ENCODE measurements at regions not wholly inside any gene's neighbourhood (a gene's known extent, or its start where the extent isn't known, plus 50 kb on each side); places are given as distances from the start of the nearest gene placed in this dataset.
A peak's percentile ranks its signal among the peaks of the same experiment; 100 is the strongest.

DNA sequence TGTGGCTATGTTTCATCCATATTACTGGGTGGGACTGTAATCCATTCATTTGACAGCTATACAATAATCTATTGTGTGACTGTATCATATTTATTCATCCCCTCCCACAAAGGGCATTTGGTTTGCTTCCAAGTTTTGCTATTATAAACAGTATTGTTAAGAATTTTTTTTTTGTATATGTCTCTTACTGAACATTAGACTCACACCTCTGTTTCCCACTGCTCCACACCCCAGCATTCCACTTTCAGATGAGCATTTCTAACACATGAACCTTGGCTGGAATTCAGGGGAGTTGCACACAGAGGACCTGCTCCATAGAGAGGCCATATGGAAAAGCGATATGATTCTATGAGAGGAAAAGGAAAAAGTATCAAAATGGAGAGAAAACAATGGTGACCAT lies 81.6 kb upstream of the DKK2 start:
- WGBS = 87% methylated on average over 1 of the region's 1 CpG
- Histone ChIP-seq H3K36me3 (no peaks in the 10 kb centered on the region), H3K4me3 (no peak overlapping the region), H3K27me3 (replicated peaks; ENCODE audit: insufficient read depth) (no peaks in the 10 kb centered on the region), H3K27ac (no peak overlapping the region), H3K4me1 (replicated peaks) (no peaks in the 10 kb centered on the region), H3K9me3 (no peaks in the 10 kb centered on the region)
- DNase-seq (ENCODE audit: low spot score) = no peak
- intact Hi-C loops (cut with DNase I) = no loop called here
- TF ChIP-seq POLR2AphosphoS5 (IDR thresholded peaks at IDR 0.05) (no peak), POLR2A (IDR thresholded peaks at IDR 0.05) (no peak), CTCF (IDR thresholded peaks at IDR 0.05) (no peak)

GRCh38 chr4:107115185-107115847 lies 79.2 kb upstream of the DKK2 start:
- no peaks in the 10 kb centered on the region for H3K36me3 ChIP-seq
- no peaks in the 10 kb centered on the region for H3K27me3 ChIP-seq (replicated peaks; ENCODE audit: insufficient read depth)
- H3K4me1 ChIP-seq (replicated peaks) = no peaks in the 10 kb centered on the region
- 65% methylated on average over 5 of the region's 5 CpGs for WGBS
- H3K4me3 ChIP-seq = no peak overlapping the region
- H3K27ac ChIP-seq = no peak overlapping the region
- intact Hi-C loops (cut with DNase I) = no loop called here
- TF ChIP-seq POLR2AphosphoS5 (IDR thresholded peaks at IDR 0.05) = no peak
- TF ChIP-seq POLR2A (IDR thresholded peaks at IDR 0.05) = no peak
- TF ChIP-seq CTCF (IDR thresholded peaks at IDR 0.05) = no peak
- H3K9me3 ChIP-seq = no peaks in the 10 kb centered on the region
- DNase-seq (ENCODE audit: low spot score) = no peak

DNA sequence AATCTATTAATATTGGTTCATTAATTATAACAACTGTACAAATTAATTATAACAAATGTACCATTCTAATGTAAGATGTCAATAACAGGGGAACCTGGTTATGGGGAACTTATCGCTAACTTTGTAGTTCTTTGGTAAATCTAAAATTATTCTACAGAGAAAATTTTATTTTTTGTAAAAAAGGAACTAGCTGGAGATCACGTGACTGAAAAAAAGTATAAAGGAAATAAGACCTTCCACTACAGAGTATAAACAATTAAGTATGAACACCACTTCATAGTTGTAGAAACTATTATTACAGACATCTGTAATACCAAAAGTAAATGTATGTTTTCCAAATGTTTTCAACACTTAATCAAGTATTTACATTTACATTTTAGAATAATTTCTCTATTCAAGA lies 77.9 kb upstream of the DKK2 start:
- no peak for TF ChIP-seq POLR2AphosphoS5 (IDR thresholded peaks at IDR 0.05)
- no peak for TF ChIP-seq CTCF (IDR thresholded peaks at IDR 0.05)
- no peak for TF ChIP-seq POLR2A (IDR thresholded peaks at IDR 0.05)
- Histone ChIP-seq H3K4me3 (no peak overlapping the region), H3K27ac (no peak overlapping the region), H3K36me3 (no peaks in the 10 kb centered on the region), H3K9me3 (no peaks in the 10 kb centered on the region), H3K4me1 (replicated peaks) (no peaks in the 10 kb centered on the region), H3K27me3 (replicated peaks; ENCODE audit: insufficient read depth) (no peaks in the 10 kb centered on the region)
- no peak for DNase-seq (ENCODE audit: low spot score)
- intact Hi-C loops (cut with DNase I) = no loop called here
- 93% methylated on average over 2 of the region's 2 CpGs for WGBS

DNA sequence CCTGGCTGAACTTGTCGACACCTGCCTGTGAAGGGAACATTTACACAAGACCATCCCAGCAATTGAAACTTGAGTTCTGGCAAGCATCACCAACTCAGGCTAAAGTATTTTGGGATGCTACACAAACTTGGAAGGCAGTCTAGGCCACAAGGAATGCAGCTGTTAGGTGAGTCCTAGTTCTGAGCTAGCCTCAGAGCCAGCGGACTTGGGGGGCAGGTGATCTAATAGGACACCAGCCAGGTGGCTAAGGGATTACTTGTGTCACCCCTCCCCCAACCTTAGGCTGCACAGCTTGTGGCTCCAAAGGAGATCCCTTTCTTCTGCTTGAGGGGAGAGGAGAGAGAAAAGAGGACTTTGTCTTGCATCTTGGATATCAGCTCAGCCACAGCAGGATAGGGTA lies 62.3 kb upstream of the DKK2 start:
- Histone ChIP-seq H3K27me3 (replicated peaks; ENCODE audit: insufficient read depth) (no peaks in the 10 kb centered on the region), H3K4me1 (replicated peaks) (no peaks in the 10 kb centered on the region), H3K27ac (no peak overlapping the region), H3K4me3 (no peak overlapping the region), H3K9me3 (no peaks in the 10 kb centered on the region), H3K36me3 (no peaks in the 10 kb centered on the region)
- WGBS = 26% methylated on average over 2 of the region's 2 CpGs
- DNase-seq (ENCODE audit: low spot score) = peak; percentile 5
- intact Hi-C loops (cut with DNase I) = no loop called here
- TF ChIP-seq POLR2A (IDR thresholded peaks at IDR 0.05) (no peak), CTCF (IDR thresholded peaks at IDR 0.05) (no peak), POLR2AphosphoS5 (IDR thresholded peaks at IDR 0.05) (no peak)

- H3K9me3 ChIP-seq = no peaks in the 10 kb centered on the region
- no peaks in the 10 kb centered on the region for H3K27me3 ChIP-seq (replicated peaks; ENCODE audit: insufficient read depth)
- WGBS = 85% methylated on average over 3 of the region's 3 CpGs
- intact Hi-C loops (cut with DNase I) = no loop called here
- H3K27ac ChIP-seq = no peak overlapping the region
- TF ChIP-seq CTCF (IDR thresholded peaks at IDR 0.05) (no peak), POLR2A (IDR thresholded peaks at IDR 0.05) (no peak), POLR2AphosphoS5 (IDR thresholded peaks at IDR 0.05) (no peak)
- DNase-seq (ENCODE audit: low spot score) = no peak
- no peak overlapping the region for H3K4me3 ChIP-seq
- H3K36me3 ChIP-seq = no peaks in the 10 kb centered on the region
- H3K4me1 ChIP-seq (replicated peaks) = no peaks in the 10 kb centered on the region
Observed at GRCh38 chr4:107094976-107095375, 58.9 kb upstream of the DKK2 start.

All from prostate gland (tissue), 2 donors.